AG04450 (cell line): ENCODE measurements at regions not wholly inside any gene's neighbourhood (a gene's known extent, or its start where the extent isn't known, plus 50 kb on each side); places are given as distances from the start of the nearest gene placed in this dataset.

Source experiments
- CTCF ChIA-PET: fragments of 300-600, 350-600 bp; formaldehyde crosslinking; extraction: SDS; loops from one replicate; lab custom pipeline; 2022; ENCODE audit warnings: antibody characterized with exemption, inconsistent platforms; lab: Charles Lee
- POLR2A ChIA-PET: fragments of 350-600 bp; formaldehyde crosslinking; extraction: SDS; loops from one replicate; lab custom pipeline; 2021; ENCODE audit warnings: antibody characterized with exemption, inconsistent platforms; lab: Yijun Ruan, JAX
- DNase-seq: peaks from one replicate; pipeline ENCODE4 v3.0.0-alpha.2; 2011; ENCODE audit warnings: low read depth, low spot score
- H3K27ac ChIP-seq: one replicate; pipeline ENCODE4 v1.5.1; 2012; ENCODE audit warnings: low read depth, low read length, control low read depth
- H3K27me3 ChIP-seq: one replicate; pipeline ENCODE4 v1.6.0; 2012; ENCODE audit warnings: low read length; ENCODE audit not compliant: control insufficient read depth, insufficient read depth
- H3K4me3 ChIP-seq: 2 replicates; pipeline ENCODE4 v1.5.1; 2011; ENCODE audit warnings: mild to moderate bottlenecking, low read depth, low read length, control low read depth
- H3K9me3 ChIP-seq: 2 replicates; pipeline ENCODE4 v1.5.1; 2012; ENCODE audit warnings: low read length; ENCODE audit not compliant: control insufficient read depth, insufficient read depth
- TF ChIP-seq, protein P1 (sequence below): IDR thresholded peaks from 2 replicates; pipeline ENCODE4 v1.5.1; 2011; ENCODE audit warnings: low read depth, low read length, control low read depth, inconsistent platforms

- DNase-seq = no peak
- TF ChIP-seq, protein P1, sequence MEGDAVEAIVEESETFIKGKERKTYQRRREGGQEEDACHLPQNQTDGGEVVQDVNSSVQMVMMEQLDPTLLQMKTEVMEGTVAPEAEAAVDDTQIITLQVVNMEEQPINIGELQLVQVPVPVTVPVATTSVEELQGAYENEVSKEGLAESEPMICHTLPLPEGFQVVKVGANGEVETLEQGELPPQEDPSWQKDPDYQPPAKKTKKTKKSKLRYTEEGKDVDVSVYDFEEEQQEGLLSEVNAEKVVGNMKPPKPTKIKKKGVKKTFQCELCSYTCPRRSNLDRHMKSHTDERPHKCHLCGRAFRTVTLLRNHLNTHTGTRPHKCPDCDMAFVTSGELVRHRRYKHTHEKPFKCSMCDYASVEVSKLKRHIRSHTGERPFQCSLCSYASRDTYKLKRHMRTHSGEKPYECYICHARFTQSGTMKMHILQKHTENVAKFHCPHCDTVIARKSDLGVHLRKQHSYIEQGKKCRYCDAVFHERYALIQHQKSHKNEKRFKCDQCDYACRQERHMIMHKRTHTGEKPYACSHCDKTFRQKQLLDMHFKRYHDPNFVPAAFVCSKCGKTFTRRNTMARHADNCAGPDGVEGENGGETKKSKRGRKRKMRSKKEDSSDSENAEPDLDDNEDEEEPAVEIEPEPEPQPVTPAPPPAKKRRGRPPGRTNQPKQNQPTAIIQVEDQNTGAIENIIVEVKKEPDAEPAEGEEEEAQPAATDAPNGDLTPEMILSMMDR = no peak
- Histone ChIP-seq H3K27me3 (peaks cover 9% of the 10 kb centered on the region), H3K27ac (no peak overlapping the region), H3K9me3 (no peaks in the 10 kb centered on the region), H3K4me3 (no peak overlapping the region)
- ChIA-PET POLR2A (no interaction called here), CTCF (no interaction called here)
These were observed 55.6 kb upstream of the ABCD3 start for GRCh38 chr1:94362466-94363058.

DNA sequence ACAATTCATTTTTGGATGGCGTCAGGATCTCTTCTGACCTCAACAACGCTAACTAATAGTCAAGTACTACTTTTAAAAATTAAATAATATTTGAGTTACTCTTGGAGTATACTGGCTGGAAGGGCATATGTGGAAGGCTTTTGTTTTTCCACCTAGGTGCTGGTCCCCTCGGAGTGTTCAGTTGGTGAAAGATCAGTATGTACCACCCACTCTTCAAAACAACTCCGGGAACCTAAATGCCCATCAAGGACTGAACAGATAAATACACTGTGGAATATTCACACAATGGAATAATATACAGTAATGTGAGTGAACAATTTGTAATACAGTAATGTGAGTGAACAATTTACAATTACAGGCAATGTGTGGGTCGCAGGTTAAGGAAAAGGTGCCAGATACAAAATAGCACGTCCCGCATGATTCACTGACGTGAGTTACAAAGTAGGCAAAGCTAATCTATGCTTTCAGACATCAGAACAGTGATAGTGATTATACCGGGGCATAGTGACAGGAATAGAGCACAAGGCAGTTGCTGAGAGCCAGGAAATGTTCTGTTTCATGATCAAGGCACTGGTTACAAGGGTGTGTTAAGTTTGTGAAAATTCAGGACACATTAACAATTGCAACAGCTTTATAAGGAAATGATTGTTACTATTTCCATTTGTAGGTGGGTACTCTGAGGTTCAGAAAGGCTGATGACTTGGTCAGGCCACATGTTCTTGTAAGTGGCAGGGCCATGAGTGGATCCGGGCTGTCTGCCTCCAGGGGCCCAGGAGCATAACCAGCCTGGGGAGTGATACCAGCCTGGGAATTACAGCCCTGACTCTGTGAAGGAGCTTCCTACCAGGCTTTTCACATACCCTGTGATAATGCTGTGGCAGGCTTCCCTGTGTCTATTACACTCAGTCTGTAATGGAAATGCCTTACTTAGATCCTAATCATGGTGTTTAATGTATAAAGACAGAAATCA lies 59.3 kb upstream of the ABCD3 start:
- no peak overlapping the region for H3K4me3 ChIP-seq
- TF ChIP-seq, protein P1 = no peak
- H3K27ac ChIP-seq = no peak overlapping the region
- no peaks in the 10 kb centered on the region for H3K9me3 ChIP-seq
- POLR2A ChIA-PET = no interaction called here
- H3K27me3 ChIP-seq = peaks cover 12% of the 10 kb centered on the region
- CTCF ChIA-PET = interaction anchor here (0.6 kb wide), 1 partner anchor 682 kb away, joined by 3 read pairs; no protein-coding TSS in a partner anchor
- no peak for DNase-seq

- ChIA-PET CTCF (no interaction called here), POLR2A (no interaction called here)
- no peak for DNase-seq
- Histone ChIP-seq H3K4me3 (no peak overlapping the region), H3K27ac (no peak overlapping the region), H3K27me3 (peaks cover 18% of the 10 kb centered on the region), H3K9me3 (no peaks in the 10 kb centered on the region)
- TF ChIP-seq, protein P1 = no peak
These were observed 60.5 kb upstream of the ABCD3 start for GRCh38 chr1:94357661-94358060.

DNA sequence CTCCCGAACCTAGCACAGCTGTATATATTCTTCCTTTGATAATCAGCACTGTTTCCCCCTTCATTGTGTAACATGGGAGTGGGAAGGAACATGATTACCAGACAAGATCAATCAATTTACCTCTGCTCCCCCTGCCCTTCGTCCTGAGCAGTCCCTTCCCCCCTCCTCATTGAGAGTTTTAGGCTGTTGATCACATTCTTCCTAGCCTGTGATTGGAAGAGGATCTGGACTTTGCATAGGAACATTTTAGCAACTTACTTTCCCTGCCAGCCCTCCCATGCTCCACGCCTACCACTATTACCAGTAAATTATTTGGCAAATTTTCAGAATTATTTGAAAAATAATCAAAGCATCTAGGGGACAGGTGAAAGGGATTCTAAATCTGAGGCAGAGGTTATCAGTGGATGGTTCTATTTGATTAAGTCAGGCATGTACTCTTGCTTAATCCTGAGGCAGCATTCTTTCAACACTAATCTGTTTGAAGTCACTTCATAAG lies 62.7 kb upstream of the ABCD3 start:
- ChIA-PET CTCF (interaction anchor here (1.0 kb wide), 1 partner anchor 11 kb away, joined by 3 read pairs; no protein-coding TSS in a partner anchor), POLR2A (no interaction called here)
- no peak overlapping the region for H3K4me3 ChIP-seq
- no peak overlapping the region for H3K27ac ChIP-seq
- no peak for DNase-seq
- no peaks in the 10 kb centered on the region for H3K9me3 ChIP-seq
- peaks cover 29% of the 10 kb centered on the region for H3K27me3 ChIP-seq
- TF ChIP-seq, protein P1 = no peak

- Histone ChIP-seq H3K27ac (no peak overlapping the region), H3K27me3 (peaks cover 34% of the 10 kb centered on the region), H3K9me3 (no peaks in the 10 kb centered on the region), H3K4me3 (no peak overlapping the region)
- no peak for DNase-seq
- TF ChIP-seq, protein P1 = no peak
- ChIA-PET POLR2A (no interaction called here), CTCF (no interaction called here)
These were observed 66.7 kb upstream of the ABCD3 start for GRCh38 chr1:94351481-94351880.
